OCI-LY1 (cell line): ENCODE measurements at regions not wholly inside any gene's neighbourhood (a gene's known extent, or its start where the extent isn't known, plus 50 kb on each side); places are given as distances from the start of the nearest gene placed in this dataset.

Experiments used
- EZH2 ChIP-seq: fragments of 200-600 bp; sonication (generic), shearing (Covaris generic); IDR thresholded peaks from 2 replicates; pipeline ENCODE4 v1.8.0; 2017; ENCODE audit warnings: borderline replicate concordance, mixed run types, mild to moderate bottlenecking, antibody characterized with exemption, low read length, moderate library complexity, mixed read lengths
- TF ChIP-seq, protein P1 (sequence below): fragments of 200-600 bp; sonication (generic), shearing (Covaris generic); IDR thresholded peaks from 2 replicates; pipeline ENCODE4 v1.5.1; 2017; ENCODE audit warnings: mild to moderate bottlenecking, antibody characterized with exemption, low read length, moderate library complexity, mixed read lengths

DNA sequence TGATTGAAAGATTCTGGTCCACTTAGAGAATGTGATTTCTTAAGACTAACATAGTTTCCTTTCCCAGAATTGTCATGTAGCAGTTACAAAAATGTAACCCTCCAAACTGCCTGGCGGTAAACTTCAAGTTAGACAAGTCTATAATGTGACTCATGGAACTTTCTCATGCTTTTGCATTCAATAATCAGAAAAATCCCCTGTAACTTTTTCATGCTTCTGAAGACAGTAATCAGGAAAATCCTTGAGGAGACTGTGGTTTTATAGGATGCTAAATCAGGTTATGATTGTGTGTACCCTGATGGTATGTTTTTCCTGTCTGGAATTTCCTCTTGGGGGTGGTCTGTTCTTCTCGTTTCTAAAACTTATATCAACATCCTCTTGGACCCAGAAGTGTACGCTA lies 74.0 kb upstream of the RARB start:
- TF ChIP-seq, protein P1, sequence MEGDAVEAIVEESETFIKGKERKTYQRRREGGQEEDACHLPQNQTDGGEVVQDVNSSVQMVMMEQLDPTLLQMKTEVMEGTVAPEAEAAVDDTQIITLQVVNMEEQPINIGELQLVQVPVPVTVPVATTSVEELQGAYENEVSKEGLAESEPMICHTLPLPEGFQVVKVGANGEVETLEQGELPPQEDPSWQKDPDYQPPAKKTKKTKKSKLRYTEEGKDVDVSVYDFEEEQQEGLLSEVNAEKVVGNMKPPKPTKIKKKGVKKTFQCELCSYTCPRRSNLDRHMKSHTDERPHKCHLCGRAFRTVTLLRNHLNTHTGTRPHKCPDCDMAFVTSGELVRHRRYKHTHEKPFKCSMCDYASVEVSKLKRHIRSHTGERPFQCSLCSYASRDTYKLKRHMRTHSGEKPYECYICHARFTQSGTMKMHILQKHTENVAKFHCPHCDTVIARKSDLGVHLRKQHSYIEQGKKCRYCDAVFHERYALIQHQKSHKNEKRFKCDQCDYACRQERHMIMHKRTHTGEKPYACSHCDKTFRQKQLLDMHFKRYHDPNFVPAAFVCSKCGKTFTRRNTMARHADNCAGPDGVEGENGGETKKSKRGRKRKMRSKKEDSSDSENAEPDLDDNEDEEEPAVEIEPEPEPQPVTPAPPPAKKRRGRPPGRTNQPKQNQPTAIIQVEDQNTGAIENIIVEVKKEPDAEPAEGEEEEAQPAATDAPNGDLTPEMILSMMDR: no peak
- no peak for TF ChIP-seq EZH2
